Brain microvascular endothelial cell (primary cell): ENCODE measurements at regions not wholly inside any gene's neighbourhood (a gene's known extent, or its start where the extent isn't known, plus 50 kb on each side); places are given as distances from the start of the nearest gene placed in this dataset.

Experiments
- DNase-seq: peaks from one replicate; pipeline ENCODE4 v3.0.0-alpha.2; 2020
- H3K27ac ChIP-seq: fragments of 250-450 bp; sonication (Bioruptor Pico); 2 replicates; pipeline ENCODE4 v1.5.1; 2020; ENCODE audit warnings: mild to moderate bottlenecking, moderate library complexity
- H3K27me3 ChIP-seq: fragments of 250-450 bp; sonication (Bioruptor Pico); replicated peaks from 2 replicates; pipeline ENCODE4 v1.5.1; 2020; ENCODE audit warnings: mild to moderate bottlenecking
- H3K36me3 ChIP-seq: fragments of 250-450 bp; sonication (Bioruptor Pico); replicated peaks from 2 replicates; pipeline ENCODE4 v1.5.1; 2020; ENCODE audit warnings: mild to moderate bottlenecking
- H3K4me3 ChIP-seq: 2 replicates; pipeline ENCODE4 v1.5.1; 2011; ENCODE audit warnings: low read depth, mild to moderate bottlenecking, control low read depth, low read length, moderate library complexity
- CTCF ChIP-seq: IDR thresholded peaks from 2 replicates; pipeline ENCODE4 v1.5.1; 2011; ENCODE audit warnings: low read depth, mild to moderate bottlenecking, moderate library complexity, low read length, control low read depth, inconsistent platforms; ENCODE audit errors: missing control alignments
- in situ Hi-C: cut with HindIII; loops from 2 replicates; pipeline ENCODE4 v1.10.0; 2017; ENCODE audit warnings: low sequenced_read_pairs, low pct_ligation_motif_present

- in situ Hi-C loops, result no loop called here
- H3K27me3 ChIP-seq, result no peaks in the 10 kb centered on the region
- no peak for TF ChIP-seq CTCF
- H3K4me3 ChIP-seq, result no peak overlapping the region
- no peak for DNase-seq
- H3K36me3 ChIP-seq, result no peaks in the 10 kb centered on the region
- no peak overlapping the region for H3K27ac ChIP-seq
Measured at GRCh38 chr3:38964646-38965045, 87.1 kb downstream of the SCN11A start.

DNA sequence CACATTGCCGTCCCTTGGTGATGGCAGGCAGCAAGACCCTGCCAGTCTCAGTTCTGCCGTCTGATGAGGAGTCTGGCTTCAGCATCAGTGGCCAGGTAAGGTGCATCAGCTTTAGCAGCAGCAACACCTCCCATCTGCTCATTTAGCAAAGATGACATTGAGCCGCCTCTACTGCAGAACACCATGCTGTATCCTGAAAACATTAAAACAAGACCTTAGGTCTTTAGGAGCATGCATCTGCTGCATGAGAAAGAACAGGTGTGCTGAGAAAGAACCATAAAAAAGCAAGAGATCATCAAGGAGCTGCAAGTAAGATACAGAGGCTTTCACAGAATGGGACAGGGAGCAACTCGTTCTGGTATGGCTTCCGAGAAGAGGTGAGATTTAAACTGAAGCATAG is 87.5 kb downstream of the SCN11A start:
- no peak for DNase-seq
- no peak for TF ChIP-seq CTCF
- Histone ChIP-seq H3K36me3 (no peaks in the 10 kb centered on the region), H3K27ac (no peak overlapping the region), H3K27me3 (no peaks in the 10 kb centered on the region), H3K4me3 (no peak overlapping the region)
- in situ Hi-C loops, result no loop called here

- in situ Hi-C loops, result no loop called here
- Histone ChIP-seq H3K36me3 (no peaks in the 10 kb centered on the region), H3K27me3 (no peaks in the 10 kb centered on the region), H3K27ac (no peak overlapping the region), H3K4me3 (no peak overlapping the region)
- peak; percentile 91 for TF ChIP-seq CTCF
- DNase-seq, result peak; percentile 42
Measured at GRCh38 chr3:38960953-38961622, 90.7 kb downstream of the SCN11A start.

DNA sequence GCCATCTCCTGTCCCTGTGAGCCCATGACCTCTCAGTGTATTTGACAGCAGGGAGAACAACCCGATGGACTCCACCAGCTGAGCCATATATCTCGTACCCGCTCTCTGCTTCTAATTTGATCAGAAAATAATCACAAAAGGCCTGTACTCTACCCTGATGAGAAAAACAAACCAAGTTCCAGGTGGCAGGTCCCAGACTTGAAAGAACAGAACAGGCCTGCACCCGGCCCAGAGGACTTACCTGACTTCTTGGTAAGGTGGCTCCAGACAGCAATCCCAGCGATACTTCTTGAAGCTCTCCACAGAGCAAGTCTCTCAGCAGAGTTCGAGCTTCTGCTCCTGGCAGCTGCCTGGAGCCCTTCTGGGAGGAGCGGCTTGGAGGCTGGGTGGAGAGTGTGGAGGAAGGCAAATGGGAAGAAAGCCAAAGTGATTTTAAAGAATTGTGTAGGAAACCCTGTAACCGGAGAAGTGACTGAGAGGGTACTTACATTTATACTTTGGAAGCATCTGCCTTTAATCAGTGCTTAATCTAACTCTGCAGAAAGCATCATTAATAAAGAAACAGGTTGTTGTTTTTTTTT is 91.6 kb downstream of the SCN11A start:
- in situ Hi-C loops, result no loop called here
- H3K27ac ChIP-seq, result no peak overlapping the region
- DNase-seq, result no peak
- no peaks in the 10 kb centered on the region for H3K36me3 ChIP-seq
- no peaks in the 10 kb centered on the region for H3K27me3 ChIP-seq
- TF ChIP-seq CTCF, result no peak
- no peak overlapping the region for H3K4me3 ChIP-seq

- Histone ChIP-seq H3K27ac (no peak overlapping the region), H3K27me3 (no peaks in the 10 kb centered on the region), H3K4me3 (no peak overlapping the region), H3K36me3 (no peaks in the 10 kb centered on the region)
- in situ Hi-C loops, result no loop called here
- no peak for TF ChIP-seq CTCF
- no peak for DNase-seq
Measured at GRCh38 chr3:38958026-38958720, 93.6 kb downstream of the SCN11A start.
